ENCODE measurements at regions not wholly inside any gene's neighbourhood (a gene's known extent, or its start where the extent isn't known, plus 50 kb on each side); places are given as distances from the start of the nearest gene placed in this dataset.
A peak's percentile ranks its signal among the peaks of the same experiment; 100 is the strongest.

DNA sequence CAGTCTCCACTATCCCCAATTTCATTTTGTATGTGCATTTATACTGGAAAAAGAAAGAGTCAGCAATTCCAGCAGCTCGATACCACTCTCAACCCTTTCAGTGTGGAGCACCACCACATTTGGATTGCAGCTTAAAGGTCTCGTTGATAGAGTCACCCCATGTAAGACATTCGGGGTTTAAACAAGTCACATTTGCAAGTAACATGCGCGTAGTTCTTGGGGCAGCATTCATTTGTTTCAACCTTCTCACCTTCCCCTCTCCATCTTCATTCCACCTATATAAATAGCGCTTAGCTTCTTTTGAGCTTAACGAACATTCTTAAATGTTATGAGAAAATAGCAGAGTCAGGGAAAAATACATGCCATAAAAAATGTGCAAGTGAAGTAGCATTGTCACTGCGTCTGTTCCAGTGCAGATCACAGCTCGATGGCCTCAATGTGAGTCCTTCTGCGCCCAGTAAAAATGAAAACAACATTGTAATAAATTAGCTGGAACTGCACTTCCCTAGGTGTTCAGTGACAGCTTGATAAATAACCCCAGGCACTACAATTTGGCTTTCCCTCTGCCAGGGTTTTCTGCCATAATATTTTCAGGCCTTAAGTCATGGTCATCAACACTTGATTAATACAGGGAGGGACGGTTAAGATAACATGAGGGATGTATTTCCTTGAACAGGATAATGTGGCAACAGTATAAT, 737.8 kb upstream of the NRSN1 start:
- DNase-seq: no peak

GRCh38 chr6:23389386-23389785, 736.6 kb upstream of the NRSN1 start:
- no peak for DNase-seq

- DNase-seq: no peak
Observed at GRCh38 chr6:23390221-23390620, 735.8 kb upstream of the NRSN1 start.

- no peak for DNase-seq
Observed at GRCh38 chr6:23394681-23395080, 731.3 kb upstream of the NRSN1 start.

GRCh38 chr6:23395381-23395780, 730.6 kb upstream of the NRSN1 start:
- no peak for DNase-seq

GRCh38 chr6:23396949-23397348, 729.1 kb upstream of the NRSN1 start:
- DNase-seq: no peak

DNA sequence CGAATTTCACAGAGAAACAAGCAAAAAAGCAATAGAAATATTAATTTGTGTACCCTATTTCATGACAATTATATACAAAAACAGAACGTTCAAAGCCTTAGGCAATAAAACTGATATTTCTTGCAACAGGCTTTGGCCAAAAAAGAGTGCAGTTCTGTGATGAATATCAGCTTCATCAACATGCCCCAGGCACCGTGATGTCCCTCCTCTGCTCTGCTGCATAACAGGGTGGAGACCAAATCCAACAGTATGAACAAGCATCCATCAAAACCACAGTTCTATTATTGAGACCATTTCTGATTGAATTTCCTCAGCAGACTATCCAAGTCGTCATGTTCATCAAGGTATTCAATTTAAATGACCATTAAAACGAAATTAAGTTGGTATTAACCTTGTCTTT, 722.6 kb upstream of the NRSN1 start:
- no peak for DNase-seq

GRCh38 chr6:23409531-23409930, 716.5 kb upstream of the NRSN1 start:
- no peak for DNase-seq

DNA sequence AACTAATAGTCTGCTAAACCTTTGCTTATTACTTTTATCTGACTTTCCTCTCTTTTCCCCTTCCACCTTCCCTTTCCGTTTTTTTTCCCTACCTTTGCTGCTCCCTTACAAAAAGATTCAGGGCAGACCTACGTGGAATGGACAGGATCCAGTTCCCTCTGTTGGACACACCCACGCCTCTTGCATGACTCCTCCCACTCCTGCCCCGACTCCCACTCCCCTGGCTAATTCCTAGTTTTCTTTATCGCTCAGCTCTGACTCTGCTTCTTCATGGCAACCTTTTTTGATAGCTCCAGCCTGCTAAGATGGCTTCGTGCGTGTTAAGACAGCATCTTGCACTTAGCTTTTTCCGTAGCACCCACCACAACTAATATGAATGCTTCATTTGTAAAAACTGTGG, 715.6 kb upstream of the NRSN1 start:
- DNase-seq: no peak

DNA sequence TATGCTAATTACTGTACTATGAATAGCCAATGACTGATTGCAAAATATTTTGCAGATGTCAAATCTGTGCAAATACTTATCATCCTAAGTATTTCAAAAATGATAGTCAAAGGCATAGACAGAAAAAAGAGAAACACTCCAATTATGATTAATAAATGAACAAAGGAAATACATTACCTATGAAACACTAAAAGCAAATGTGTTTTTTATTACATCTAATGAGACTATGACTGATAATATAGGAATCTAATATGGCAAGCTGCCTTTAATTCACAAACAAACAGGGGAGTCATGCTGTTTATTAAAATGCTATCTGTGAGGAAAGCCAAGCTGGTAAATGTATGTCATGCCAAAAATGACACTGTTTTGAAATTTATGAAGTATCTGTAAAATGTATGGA, 713.2 kb upstream of the NRSN1 start:
- no peak for DNase-seq

DNA sequence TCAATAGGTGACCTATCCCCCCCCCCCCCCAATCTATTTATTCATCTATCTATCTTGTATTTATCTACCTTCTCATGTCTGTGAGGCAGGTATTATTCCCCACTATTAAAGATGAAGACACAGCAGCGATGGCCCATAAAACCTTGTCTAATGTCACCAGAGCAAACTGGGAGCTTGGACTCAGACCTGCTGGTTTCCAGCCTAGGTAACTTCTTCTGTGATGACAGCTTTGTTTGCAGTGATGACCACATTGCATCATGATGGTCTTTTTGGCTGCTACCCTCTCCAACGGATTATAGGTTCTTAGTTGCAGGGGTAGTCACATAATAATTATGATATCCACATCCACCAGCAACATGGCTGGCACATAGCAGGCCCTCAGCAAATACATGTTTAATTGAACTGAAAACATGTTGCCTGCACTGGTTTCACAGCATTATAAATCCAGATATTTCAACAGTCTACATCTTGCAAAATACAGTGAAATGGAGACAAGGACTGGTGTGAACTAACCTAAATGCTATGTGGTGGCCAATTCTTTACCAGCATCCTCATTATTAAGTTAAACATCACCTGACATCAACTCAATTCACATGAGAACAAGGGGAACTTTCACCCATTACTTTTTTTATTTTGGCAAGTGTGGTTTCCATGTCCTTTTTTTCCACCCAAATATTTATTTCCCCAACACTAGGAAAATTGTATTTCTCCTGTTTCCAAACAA, 712.5 kb upstream of the NRSN1 start:
- DNase-seq: no peak

DNA sequence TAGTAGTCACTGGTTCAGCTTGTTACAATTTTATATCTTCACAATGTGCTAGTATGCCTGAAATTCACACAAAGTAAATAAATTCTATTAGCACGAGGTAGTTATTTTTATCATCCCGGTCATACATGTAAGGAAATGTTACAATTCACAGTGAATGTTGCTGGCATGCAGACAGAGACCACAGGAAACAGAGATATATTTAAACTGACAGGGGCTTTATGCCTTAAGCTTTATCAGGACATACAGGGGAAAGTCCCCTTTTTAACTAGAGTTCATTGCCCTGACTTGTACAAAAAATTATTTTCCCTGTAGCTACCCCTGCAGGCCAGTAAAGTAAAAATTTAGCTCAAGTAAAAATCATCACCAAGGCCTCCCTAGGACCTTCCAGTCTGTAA, 712.0 kb upstream of the NRSN1 start:
- peak; percentile 34 for DNase-seq

DNA sequence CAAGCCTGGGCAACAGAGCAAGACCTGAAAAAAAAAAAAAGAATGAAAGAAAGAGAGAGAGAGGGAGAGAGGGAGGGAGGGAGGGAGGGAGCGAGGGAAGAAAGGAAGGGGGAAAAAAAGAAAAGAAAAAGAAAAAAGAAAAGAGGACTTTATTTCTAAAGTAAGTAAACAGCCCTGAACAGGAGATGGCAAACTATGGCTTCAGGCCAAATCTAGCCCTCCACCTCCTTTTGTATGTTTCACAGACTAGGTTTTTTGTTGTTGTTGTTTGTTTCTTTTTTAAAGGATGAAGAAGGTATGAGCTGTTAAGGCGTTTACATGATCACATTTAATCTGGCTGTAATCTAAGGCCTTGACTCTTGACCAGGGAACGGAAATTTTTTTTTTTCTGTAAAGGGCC, 711.1 kb upstream of the NRSN1 start:
- DNase-seq: no peak

DNA sequence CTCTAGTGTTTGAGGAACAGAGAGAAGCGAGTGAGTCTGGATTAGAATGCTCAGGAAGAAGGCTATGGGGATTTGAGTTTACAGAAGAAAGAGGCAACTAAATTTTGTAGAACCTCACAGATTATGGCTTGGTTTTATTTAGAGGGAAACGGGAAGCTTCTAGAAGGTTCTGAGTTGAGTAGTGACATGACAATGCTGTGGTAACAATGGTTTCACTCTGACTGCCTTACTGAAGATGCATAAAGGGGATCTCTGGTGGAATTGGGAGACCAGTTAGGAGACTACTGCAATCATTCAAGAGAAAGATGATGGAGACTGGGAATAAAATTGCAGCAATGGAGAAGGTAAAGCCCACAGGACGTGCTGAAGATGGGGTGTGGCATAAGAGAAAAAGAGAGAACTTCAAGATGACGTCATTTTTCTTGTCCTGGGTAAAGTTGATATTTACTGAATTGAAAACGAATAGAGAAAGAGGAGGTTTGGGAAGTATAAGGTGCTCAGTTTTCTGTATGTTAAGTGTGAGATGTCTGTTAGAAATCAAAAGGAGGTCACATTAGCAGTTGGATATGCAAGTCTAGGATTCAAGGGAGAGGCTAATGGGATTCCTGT, 710.1 kb upstream of the NRSN1 start:
- DNase-seq: no peak

DNA sequence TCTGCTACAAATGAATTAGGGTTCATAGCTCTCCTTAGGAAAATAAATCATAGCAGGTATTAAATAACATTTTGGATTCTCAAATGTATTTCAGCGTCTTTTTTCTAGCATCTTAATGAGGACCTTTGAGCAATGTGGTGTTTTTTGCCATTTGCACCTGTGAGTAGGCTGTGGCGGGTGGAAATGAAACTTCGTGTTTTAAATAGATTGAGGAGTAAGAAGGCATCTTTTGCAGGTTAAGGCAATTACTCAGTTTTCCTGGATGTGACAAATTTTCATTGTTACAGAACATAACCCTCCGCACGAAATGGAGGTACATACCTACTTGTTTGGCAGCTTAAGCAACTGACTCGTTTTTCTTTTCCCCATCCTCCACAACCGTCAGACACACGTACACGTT, 708.9 kb upstream of the NRSN1 start:
- DNase-seq: no peak

- no peak for DNase-seq
Observed at GRCh38 chr6:23418095-23418494, 707.9 kb upstream of the NRSN1 start.

GRCh38 chr6:23419046-23419445, 707.0 kb upstream of the NRSN1 start:
- no peak for DNase-seq

DNA sequence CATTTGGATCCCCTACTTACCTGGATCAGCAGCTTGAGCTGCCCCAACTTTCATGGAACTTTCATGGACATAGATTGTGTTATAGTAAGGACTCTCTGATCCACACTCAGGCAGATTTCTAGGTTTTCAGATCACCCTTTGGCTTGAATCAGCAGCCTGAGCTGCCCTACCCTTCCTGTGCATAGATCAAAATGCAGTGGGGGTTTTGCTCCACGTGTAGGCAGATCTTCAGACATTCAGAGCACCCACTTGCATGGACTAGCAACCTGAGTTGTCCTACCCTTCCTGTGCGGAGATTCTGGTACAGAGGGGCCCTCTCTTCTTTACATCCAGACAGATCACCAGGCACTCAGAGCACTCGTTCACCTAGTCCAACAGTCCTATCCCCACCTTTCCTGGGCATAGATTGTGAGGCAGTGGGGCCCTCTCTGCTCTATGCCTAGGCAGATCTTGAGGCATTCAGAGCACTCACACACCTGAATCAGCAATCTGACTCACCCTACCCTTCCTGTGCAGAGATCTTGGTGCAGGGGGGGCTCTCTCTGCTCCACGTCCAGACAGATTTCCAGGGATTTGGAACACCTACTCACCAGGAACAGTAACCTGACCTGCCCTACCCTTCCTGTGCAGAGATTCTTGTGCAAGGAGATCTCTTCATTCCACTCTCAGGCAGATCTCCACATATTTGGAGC, 705.2 kb upstream of the NRSN1 start:
- DNase-seq: no peak

DNA sequence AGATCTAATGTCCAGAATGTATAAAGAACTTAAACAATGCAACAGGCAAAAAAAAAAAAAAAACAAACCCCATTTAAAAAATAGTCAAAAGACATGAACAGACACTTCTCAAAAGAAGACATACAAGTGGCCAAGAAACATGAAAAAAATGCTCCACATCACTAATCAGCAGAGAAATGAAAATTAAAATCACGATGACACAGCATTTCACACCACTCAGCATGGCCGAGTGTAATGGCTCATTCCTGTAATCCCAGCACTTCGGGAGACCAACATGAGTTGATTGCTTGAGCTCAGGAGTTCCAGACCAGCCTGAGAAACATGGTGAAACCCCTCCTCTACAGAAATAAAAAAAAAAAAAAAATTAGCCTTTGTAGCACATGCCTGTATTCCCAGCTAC, 701.4 kb upstream of the NRSN1 start:
- DNase-seq: no peak

GRCh38 chr6:23435126-23435525, 690.9 kb upstream of the NRSN1 start:
- no peak for DNase-seq

- DNase-seq: no peak
Observed at GRCh38 chr6:23435798-23436197, 690.2 kb upstream of the NRSN1 start.

- DNase-seq: no peak
Observed at GRCh38 chr6:23441808-23442461, 684.1 kb upstream of the NRSN1 start.

DNA sequence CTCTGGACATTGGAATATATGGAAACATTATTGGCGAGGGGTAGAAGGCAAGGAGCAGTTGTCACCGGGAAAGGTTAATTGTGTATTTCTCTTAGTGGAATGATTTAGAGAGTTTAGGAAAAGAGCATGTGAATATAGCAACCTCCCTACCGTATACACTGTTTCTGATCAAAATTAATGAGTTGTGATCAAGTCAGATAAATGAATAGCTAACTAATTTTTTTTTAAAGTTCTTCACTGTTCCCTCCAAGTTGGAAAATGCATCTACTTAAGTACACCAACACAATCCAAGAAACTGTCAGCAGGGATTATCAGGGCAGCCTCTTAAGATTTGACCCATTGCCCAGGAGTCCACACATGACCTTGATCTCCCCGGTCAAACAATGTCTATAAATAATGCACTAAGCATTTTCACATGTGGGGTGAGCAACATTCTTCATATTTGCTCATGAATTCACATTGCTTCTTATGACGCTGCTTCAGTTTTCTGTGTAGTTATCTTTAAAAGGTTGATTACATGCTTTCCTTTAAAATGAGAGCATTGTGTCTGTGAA, 680.8 kb upstream of the NRSN1 start:
- no peak for DNase-seq

All from hematopoietic multipotent progenitor cell treated with erythropoietin and hydrocortisone succinate and interleukin-3 and kit ligand, for 6 days (in vitro differentiated cells).